ENCODE measurements at regions not wholly inside any gene's neighbourhood (a gene's known extent, or its start where the extent isn't known, plus 50 kb on each side); places are given as distances from the start of the nearest gene placed in this dataset.

DNA sequence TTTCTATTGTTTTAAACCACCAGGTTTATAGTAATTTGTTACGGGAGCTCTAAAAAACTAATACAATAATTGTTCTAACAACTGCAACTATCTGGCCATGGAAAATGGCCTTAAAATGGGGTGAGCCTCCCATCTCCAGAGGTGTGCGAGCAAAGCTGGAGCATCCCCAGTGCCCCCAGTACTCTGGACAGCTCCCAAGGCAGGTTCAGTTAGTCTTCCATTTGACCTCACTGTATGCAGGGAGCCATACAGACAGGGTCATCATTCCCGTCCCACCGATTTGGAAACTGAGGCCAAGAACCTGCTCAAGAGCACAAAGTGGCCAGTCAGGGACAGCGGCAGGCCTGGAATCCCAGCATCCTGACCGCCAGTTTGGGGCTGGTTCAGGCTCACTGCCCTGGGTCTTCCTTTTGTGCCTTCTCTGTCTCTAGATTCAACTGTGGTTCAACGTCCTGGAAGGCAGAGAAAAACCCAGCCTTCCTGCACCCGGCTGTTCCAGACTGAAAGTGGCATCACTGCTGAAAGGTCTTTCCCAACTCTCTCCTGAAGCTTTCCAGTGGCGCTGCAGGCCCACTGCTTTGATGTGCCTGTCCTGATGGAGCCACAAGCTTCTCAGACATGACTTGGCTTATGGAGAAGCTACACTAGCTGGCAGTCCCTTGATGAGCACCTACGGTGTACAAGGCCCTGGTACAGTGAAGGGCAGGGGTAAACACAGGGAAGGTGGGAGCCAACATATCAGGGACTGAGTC is 76.6 kb upstream of the LINGO1 start:
- intact Hi-C loops (cut with DNase I), result no loop called here
- peak in 3 of 10 donors; percentile 49 to 92 (median 80) for DNase-seq

DNA sequence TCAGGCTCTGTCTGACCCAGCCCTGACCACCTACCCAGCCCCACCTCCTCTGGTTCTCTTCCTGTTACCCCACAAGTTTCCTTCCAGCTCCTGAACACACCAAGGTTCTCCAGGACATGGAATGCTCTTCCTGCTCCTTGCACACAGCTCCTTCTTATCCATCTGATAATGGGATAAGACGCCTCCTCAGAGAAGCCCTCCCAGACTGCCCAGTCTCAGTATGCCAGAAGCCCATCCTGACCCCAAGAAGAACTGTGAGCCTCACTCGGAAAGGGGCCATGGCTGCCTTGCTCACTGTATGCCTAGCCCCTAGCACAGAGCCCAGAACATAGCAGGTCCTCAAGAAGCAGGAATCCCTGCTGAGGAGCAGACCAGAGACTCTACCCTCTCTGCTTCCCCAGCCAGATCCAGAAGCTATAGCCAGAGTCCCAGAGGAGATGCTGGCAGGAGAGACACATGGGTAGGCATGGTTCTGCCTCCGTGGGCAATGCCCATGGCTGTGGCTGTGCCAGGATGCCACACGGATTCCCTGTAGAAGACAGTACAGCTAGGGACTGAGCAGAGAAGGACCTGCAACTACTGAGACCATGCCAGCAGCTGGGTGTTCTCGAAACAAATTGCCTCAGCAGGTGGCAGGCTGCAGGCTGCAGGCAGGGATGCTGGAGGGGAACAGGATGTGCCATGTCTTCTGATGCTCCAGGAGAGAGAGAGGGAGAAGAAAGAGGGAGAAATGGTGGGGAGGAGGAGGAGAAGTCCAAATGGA is 74.0 kb upstream of the LINGO1 start:
- DNase-seq, result peak in 8 of 10 donors; percentile 56 to 95 (median 74)
- intact Hi-C loops (cut with DNase I), result no loop called here

DNA sequence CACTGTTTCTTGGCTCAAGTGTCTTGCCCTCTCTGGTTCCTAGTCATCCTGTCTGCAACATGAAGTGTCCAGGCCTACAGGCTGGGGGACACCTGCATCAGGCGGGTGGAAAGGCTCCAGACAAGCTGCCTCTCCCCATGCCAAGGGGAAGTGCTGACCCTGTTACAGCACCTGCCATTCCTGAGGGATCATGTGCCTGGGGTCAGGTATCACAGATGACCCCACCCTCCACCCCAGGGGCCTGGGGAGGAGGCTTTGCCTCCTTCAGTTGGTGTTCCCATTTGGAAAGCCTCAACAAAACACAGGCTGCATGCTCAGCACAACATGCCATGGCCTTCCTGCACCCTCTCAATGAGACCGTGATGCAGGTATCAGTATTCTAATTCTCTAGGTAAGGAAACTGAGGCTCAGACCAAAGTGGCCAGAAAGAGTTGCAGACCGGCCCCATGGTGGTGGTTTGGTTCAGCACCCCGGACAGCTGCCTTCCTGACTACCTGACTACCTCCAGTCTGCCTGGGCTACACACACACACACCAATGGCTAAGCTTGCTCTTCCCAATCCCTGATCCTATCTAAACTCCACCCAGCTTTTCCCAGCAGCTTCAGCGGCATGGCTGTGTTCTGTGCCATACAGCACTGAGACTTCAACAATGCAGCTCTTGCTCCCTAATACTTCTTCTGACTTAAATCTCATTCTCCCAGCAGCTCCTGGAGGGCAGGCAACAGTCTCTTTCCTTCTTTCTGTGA is 69.7 kb upstream of the LINGO1 start:
- intact Hi-C loops (cut with DNase I), result no loop called here
- DNase-seq, result peak in 2 of 10 donors; percentile 63 to 79

DNA sequence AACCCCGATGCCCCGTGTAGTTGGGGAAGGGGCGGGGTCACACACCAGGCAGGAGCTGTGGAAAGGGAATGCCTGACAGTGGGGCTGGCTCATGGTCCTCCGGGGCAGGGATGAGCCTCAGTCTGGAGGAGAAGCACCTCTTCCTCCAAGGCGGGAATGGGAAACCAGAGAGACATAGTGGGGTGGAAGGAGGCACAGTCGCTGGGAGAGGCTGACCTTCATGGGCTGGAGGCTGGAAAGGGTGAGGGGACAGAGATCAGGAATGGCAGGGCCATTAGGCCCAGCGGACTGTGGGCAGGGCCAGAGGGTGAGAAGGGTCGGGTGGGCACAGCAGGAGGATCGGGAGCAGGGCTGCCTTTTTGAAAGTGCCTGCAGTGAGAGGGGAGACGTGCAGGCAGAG is 65.8 kb upstream of the LINGO1 start:
- intact Hi-C loops (cut with DNase I), result no loop called here
- peak in 2 of 10 donors; percentile 66 to 77 for DNase-seq

DNA sequence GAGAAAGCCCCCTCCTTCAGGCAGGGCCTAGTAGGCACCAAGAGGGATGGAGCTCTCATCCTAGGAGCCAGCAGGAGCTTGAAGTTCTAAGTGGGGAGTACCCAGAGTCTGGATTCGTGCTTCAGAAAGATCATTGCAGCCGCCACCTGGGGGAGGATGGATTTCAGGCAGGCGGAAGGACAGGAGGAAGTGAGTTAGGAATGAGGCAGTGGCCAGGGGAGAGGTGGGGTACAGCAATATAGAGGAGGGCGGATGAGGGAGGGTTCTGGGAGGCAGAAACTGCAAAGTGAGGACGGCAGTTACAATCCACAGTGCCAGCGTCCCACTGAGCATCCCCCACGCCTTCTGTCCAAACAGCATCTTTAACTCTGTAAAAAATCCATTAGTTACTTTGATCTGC is 65.2 kb upstream of the LINGO1 start:
- intact Hi-C loops (cut with DNase I), result no loop called here

DNA sequence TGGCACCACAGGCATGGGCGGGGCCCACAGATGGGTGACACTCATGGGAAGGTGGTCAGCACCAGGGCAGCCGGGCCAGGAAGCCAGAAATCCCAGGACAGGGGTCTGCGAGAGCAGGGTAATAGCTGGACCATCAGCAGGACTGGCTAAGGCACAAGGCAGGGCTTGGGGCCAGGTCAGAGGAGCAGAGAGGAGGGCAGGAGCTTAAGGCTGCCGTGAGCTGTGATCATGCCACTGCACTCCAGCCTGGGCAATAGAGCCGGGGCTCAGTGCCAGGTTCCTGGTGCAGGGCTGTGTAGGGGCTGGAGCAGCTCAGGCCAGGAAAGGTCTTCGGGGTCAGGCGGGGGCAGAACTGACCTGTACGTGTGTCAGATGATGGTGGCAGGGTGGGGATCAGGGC is 64.2 kb upstream of the LINGO1 start:
- intact Hi-C loops (cut with DNase I), result no loop called here
- DNase-seq, result peak in 2 of 10 donors; percentile 70

More for the DNA sequence above, 65.2 kb upstream of the LINGO1 start:
- peak in 3 of 10 donors; percentile 74 to 85 (median 78) for DNase-seq

DNA sequence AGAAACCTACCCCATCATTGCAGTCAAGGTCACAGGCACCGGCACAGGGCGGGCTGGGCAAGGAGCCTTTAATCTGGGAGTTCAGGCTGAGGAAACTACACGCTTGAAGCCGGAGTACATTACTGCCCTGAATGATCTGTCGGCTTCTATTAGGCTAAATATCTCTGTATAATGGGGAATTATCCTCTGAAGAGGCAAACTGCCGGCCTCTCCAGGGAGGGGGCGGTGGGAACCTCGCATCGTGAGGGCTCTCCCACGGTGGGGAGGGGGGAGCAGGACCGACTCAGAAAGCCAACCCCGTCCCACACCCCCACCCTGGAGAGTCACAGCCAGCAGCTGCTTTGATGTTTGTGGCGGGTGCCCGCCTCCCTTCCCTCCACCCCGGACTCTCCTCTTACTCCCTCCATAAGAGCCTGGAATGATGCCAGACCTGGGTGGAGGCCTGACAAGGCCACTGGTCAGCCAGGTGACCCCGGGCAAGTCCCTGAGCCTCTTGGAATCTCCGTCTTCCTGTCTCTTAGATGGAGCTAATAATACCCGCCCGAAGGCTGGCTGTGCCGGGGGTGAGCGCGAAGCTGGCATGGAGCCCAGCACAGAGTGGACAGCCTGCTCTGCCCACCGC is 63.4 kb upstream of the LINGO1 start:
- DNase-seq, result peak in 2 of 10 donors; percentile 80 to 84

DNA sequence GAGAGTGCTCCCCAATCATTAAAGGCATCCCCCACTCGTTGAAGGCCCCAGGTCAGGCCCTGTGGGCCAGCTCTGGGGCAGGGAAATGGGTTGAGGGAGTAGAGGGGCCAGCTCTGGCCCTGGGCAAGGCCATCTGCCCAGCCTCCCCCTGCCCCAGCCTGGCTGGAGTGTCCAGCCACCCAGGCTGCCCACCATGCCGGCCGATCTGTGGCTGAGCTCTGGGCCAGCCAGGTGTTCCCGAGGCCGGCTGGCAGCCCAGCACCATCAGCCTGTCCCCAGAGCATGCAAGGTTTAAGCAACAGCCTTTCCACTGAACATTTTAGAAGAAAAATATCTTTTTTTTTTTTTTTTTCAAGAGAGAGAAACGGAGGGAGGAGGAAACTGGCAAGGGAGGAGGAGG is 62.8 kb upstream of the LINGO1 start:
- intact Hi-C loops (cut with DNase I), result no loop called here

More for the DNA sequence above, 63.4 kb upstream of the LINGO1 start:
- intact Hi-C loops (cut with DNase I), result no loop called here

DNA sequence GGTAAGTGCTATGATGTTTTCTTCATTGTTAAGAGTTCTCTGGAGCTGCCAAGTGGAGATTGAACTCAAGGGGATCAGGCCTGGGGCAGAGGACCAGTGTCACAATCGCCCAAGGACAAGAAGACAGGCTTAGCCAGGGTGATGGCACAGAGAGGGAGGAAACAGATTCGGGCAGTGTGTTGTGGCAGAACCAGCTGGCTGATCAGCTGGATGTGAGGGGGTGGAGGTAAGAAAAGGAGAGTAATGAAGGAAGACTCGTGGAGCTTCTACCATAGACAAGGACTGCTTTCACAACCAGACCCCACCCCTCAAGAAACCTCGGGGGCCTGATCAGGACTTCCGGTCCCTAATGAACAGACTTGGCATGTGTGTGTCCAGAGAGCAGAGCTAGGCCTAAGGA is 60.9 kb upstream of the LINGO1 start:
- DNase-seq, result peak in 3 of 10 donors; percentile 86 to 92 (median 87)
- intact Hi-C loops (cut with DNase I), result no loop called here

More for the DNA sequence above, 62.8 kb upstream of the LINGO1 start:
- peak in 2 of 10 donors; percentile 66 to 78 for DNase-seq

DNA sequence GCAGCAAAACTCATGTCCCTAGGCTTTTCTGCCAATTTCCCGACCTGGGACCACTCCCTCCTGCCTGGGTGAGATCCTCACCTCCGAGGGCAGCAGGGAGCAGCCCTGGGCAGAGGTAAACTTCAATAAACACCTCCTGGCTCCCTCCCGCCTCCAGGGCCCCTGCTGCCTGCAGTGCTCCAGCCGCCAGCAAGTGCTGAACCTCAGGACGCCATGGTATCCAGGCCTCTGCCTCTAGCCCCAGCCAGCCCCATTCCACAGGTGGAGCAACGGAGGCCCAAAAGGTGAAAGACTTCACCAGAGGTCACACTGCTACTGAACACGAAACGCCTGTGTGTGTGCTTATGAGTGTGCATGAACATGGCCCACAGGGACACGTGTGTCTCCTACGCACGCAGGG is 59.9 kb upstream of the LINGO1 start:
- intact Hi-C loops (cut with DNase I), result no loop called here
- DNase-seq, result peak in 2 of 10 donors; percentile 49 to 69

DNA sequence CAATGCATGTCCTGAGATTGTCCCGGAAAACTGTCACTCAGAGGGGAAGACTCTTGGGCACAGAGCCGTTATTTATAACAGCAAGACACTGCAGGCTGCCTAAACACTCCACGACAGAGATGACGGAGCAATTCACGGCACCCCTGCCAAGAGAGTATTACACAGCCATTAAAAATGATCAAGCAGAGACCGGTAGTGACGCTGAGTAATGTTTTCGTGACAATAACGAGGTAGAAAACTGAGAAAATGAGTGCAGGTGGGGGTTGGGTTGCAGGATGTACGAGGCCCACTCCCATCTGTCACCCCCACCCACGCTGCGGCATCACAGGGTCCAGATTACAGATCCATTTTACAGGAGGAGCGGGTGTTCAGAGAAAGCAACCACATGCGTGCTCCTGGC is 58.9 kb upstream of the LINGO1 start:
- intact Hi-C loops (cut with DNase I), result no loop called here
- peak in 1 of 10 donors; percentile 36 for DNase-seq

DNA sequence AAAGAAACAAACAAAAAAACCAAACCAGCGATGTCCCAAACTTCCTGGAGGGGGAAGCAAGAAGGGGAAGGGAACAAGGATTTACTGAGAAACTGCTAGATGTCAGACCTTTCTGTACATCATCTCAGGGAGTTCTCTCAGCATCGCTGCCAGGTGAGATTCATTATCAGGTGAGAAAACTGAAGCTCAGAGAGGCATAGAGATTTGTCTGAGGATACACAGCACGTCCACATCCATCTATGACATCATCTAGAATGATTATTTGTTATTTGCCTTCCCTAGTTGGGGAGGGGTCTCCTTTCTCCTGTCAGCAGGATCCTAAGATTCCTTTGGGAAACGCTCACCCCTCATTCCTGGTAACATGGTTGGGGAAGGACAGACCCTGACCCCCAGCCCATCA is 57.1 kb upstream of the LINGO1 start:
- intact Hi-C loops (cut with DNase I), result no loop called here
- DNase-seq, result no peak

DNA sequence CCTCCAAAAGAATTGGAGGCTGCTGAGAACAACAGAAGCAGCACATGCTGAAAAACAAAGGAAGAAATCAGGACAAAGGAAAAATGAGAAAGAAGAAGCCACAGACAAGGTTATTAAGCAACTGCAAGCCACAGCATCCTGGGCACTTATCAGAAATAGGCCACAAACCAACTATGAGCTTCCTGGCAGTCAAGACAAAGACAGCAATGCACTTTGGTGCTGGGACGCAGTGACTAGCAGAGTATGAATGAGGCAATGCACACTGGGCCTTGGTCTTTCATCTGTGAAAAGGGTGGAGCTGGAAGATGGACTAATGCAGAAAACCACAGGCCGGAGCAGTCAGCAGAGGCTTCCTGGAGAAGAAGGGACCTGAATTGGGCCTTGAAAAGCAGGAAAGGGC is 56.0 kb upstream of the LINGO1 start:
- intact Hi-C loops (cut with DNase I), result no loop called here
- DNase-seq, result peak in 1 of 10 donors; percentile 9

DNA sequence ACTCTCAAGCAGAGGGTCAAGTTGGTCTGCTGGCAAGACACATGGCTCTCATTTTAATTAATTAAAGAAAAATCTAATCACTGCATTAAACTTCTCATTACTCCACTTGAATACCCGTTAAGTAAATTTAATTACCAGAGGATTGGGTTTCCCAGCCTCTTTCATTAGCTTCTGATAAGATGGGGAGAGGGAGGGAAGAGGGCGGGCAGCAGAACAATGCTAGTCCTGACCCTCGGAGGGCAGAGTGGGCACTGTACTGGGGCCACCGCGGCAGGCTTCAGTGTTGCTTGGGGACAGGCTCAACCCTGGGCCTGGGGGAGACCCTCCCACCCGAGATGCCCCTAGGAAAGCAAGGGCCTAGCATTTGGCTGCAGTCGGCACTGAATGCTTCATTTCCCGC is 55.6 kb upstream of the LINGO1 start:
- intact Hi-C loops (cut with DNase I), result no loop called here
- peak in 2 of 10 donors; percentile 54 to 73 for DNase-seq

DNA sequence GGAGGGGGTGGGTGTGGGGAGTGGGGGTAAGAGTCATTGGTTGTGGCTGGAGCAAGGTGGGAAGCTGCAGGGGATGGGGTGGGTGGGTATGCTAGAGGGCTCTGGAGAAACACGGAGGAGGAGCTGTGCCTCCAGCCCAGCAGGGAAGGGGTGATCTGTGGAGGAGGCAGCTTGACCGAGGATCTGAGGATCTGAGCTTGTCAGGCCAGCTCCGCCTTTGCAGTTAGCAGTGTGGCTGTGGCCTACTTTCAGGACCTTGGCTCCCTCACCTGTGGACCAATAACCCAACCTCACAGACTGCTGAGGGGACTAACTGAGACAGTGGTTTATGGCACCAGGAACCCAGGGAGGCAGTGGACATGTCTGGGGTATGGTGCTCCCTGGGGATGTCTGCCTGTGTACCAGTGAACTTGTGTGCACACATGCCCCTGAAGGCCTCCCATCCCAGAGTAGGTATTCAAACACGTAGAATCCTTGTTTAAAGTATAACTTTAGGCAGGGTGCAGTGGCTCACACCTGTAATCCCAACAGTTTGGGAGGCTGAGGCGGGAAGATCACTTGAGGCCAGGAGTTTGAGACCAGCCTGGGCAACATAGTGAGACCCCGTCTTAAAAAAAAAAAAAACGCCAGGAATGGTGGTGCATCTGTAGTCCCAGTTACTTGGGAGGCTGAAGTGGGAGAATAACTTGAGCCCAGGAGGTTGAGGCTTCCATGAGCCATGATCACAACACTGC is 52.5 kb upstream of the LINGO1 start:
- intact Hi-C loops (cut with DNase I), result no loop called here
- DNase-seq, result peak in 2 of 10 donors; percentile 41 to 57

DNA sequence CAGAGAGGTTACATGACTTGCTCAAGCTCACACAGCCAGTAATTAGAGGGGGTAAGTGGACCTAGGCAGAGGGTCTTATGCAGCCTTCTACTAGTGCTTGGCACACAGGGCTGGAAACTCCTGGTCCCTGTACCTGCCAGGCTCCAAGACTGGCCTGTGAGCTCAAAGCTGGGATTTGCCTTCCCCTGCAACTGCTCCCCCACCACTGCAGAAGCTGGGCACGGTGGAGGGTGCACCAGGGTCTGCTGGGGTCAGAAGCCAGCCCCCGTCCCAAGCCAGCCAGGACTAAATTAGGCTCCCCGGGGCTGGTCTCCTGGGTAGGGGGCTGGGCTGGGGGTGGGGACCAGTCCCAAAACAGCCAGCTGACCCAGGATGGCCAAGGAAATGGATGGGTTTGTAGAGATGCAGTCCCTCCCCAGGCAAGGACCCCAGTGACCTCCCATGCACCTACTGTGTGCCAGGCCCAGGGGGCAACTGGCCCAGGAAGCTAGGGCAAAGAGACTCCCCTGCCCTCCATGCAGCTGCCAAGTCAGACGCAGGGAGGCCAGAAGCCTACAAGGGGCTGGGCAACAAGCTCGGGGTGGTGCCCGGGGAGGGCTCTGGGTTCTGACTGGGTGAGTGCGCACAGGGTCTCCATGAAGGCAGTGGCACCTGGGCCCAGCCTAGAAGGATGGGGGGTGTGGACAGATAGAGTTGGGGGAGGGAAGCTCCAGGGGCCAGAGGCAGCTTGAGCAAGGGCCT is 51.8 kb upstream of the LINGO1 start:
- peak in 2 of 10 donors; percentile 73 to 82 for DNase-seq
- intact Hi-C loops (cut with DNase I), result no loop called here

DNA sequence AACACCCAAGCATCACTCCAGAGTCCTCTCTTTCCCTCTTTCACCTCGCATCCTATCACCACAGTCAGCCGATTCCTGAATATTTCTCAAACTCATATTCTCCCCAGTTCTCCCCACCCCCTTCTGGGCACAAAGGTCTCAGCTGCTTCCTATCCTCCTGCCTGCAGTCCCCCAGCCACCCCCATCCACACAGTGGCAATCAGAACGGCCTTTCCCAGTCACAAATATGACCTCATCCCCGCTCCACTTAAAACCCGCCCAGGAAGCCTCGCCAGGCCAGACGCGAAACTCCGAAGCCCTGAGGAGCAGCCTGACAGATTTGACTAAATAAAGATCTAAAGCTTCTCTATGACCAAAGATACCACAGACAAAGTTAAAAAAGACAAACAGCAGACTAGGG is 49.9 kb upstream of the LINGO1 start:
- DNase-seq, result peak in 1 of 10 donors; percentile 55
- intact Hi-C loops (cut with DNase I), result no loop called here
